Stimulated activated CD8-positive, alpha-beta memory T cell treated with anti-CD3 and anti-CD28 coated beads, Interleukin-2, amount 100 ng/mL, for 48 hours (primary cell): ENCODE measurements at regions not wholly inside any gene's neighbourhood (a gene's known extent, or its start where the extent isn't known, plus 50 kb on each side); places are given as distances from the start of the nearest gene placed in this dataset.
A peak's percentile ranks its signal among the peaks of the same experiment; 100 is the strongest.
"Not testable (repeated sequence)": the region's sequence is repeated elsewhere in the genome, so short reads cannot be mapped to it uniquely, and the experiment has no call there.

ENCODE experiments used
- DNase-seq, 2 donors: peaks; one replicate each; pipeline ENCODE4 v3.0.0-alpha.2; 2020; ENCODE audit warnings: low read depth in 2 of 2

GRCh38 chrX:149420566-149420965, 84.5 kb downstream of the IDS start:
- not testable (repeated sequence) for DNase-seq

GRCh38 chrX:149398027-149398426, 107.1 kb downstream of the IDS start:
- no peak for DNase-seq

- DNase-seq = no peak
Measured at GRCh38 chrX:149392921-149393320, 112.2 kb downstream of the IDS start.

GRCh38 chrX:149383852-149384251, 121.3 kb downstream of the IDS start:
- DNase-seq = no peak

- no peak for DNase-seq
Measured at GRCh38 chrX:149374751-149375150, 130.4 kb downstream of the IDS start.

- DNase-seq = no peak
Measured at GRCh38 chrX:149372866-149373265, 132.2 kb downstream of the IDS start.

GRCh38 chrX:149371986-149372385, 133.1 kb downstream of the IDS start:
- DNase-seq = no peak

GRCh38 chrX:149370097-149370496, 135.0 kb downstream of the IDS start:
- no peak for DNase-seq

GRCh38 chrX:149365552-149365951, 139.6 kb downstream of the IDS start:
- no peak for DNase-seq

- no peak for DNase-seq
Measured at GRCh38 chrX:149365061-149365460, 140.0 kb downstream of the IDS start.

- DNase-seq = no peak
Measured at GRCh38 chrX:149363965-149364364, 141.1 kb downstream of the IDS start.

GRCh38 chrX:149346306-149346705, 158.8 kb downstream of the IDS start:
- no peak for DNase-seq

- DNase-seq = no peak
Measured at GRCh38 chrX:149322316-149322715, 182.8 kb downstream of the IDS start.

GRCh38 chrX:149313871-149314371, 191.2 kb downstream of the IDS start:
- DNase-seq = no peak

GRCh38 chrX:149312988-149313387, 192.1 kb downstream of the IDS start:
- no peak for DNase-seq

- DNase-seq = no peak
Measured at GRCh38 chrX:149312097-149312496, 193.0 kb downstream of the IDS start.

- DNase-seq = no peak
Measured at GRCh38 chrX:149302705-149303104, 202.4 kb downstream of the IDS start.

GRCh38 chrX:149298111-149298510, 207.0 kb downstream of the IDS start:
- DNase-seq = no peak

- no peak for DNase-seq
Measured at GRCh38 chrX:149296092-149296491, 209.0 kb downstream of the IDS start.

- DNase-seq = peak; percentile 9
Measured at GRCh38 chrX:149286940-149287349, 218.2 kb downstream of the IDS start.

GRCh38 chrX:149284616-149285015, 220.5 kb downstream of the IDS start:
- DNase-seq = no peak

GRCh38 chrX:149283853-149284252, 221.3 kb downstream of the IDS start:
- no peak for DNase-seq

- DNase-seq = no peak
Measured at GRCh38 chrX:149282909-149283308, 222.2 kb downstream of the IDS start.

- DNase-seq = no peak
Measured at GRCh38 chrX:149280011-149280410, 225.1 kb downstream of the IDS start.

GRCh38 chrX:149275836-149276235, 229.3 kb downstream of the IDS start:
- no peak for DNase-seq
